ENCODE measurements at regions not wholly inside any gene's neighbourhood (a gene's known extent, or its start where the extent isn't known, plus 50 kb on each side); places are given as distances from the start of the nearest gene placed in this dataset.

DNA sequence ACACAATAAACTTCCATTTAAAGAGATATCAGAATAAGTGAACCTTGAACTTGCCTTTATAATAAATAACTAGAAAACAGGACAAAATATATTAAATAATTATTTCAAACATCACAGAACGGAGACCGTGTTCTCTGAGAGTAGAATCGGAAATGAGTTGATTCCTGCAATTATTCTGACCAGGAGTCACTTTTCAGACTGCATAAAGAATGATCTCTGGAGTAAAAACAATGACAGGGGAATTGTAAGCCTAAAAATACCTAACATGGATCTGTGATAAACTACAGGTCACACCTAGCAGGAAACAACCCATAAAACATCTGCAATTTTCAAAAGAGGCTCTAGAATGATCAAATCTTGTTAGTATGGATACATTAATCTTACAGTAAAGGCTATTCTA is 577.5 kb upstream of the SORCS1 start:
- no peaks in the 10 kb centered on the region for H3K27me3 ChIP-seq (replicated peaks; ENCODE audit: control insufficient read depth, insufficient read depth, low read length)

DNA sequence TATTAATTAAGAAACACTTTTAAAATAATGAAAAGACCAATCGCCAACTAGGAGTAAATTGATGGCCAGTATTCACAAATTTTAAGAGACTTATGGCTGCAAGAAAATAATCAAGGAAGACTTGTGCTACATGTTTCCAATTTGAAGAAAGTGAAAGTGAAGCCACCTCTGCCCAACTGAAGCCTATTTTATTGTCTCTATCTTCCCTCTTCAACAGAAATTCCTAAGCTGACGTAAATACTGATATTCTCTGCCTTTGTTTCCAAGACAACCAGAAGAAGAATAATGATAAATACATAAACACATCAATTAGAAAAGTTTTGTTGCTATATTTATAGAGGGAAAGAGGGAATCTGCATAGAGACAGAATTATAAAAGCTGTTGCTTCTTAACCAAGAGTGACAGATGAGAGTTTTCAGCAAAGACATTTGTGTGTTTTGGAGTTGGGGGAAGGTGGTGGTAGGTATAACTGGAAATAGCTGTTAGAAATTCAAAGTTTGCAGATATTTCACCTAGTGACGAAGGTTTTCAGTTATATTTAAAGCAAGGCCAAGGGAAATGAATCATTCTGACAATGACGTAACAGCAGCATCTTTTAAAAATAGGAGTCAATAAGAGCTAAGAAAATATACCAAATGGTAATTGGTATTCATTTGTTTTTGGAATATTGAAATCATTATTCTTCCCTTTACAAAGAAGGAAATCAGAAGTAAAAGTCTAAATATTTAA is 576.6 kb upstream of the SORCS1 start:
- TF ChIP-seq, protein P1, sequence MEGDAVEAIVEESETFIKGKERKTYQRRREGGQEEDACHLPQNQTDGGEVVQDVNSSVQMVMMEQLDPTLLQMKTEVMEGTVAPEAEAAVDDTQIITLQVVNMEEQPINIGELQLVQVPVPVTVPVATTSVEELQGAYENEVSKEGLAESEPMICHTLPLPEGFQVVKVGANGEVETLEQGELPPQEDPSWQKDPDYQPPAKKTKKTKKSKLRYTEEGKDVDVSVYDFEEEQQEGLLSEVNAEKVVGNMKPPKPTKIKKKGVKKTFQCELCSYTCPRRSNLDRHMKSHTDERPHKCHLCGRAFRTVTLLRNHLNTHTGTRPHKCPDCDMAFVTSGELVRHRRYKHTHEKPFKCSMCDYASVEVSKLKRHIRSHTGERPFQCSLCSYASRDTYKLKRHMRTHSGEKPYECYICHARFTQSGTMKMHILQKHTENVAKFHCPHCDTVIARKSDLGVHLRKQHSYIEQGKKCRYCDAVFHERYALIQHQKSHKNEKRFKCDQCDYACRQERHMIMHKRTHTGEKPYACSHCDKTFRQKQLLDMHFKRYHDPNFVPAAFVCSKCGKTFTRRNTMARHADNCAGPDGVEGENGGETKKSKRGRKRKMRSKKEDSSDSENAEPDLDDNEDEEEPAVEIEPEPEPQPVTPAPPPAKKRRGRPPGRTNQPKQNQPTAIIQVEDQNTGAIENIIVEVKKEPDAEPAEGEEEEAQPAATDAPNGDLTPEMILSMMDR (IDR thresholded peaks at IDR 0.05; ENCODE audit: insufficient read depth, low read length, poor library complexity, severe bottlenecking): no peak
- Histone ChIP-seq H3K36me3 (ENCODE audit: control insufficient read depth, insufficient read depth, low read length) (no peaks in the 10 kb centered on the region), H3K27me3 (replicated peaks; ENCODE audit: control insufficient read depth, insufficient read depth, low read length) (no peaks in the 10 kb centered on the region), H3K4me3 (replicated peaks; ENCODE audit: low read depth, low read length) (peak overlapping the region; percentile 5; the same call in 1 of the 2 replicates)
- DNase-seq (ENCODE audit: extremely low read depth, insufficient read length): no peak

More for the DNA sequence above, 577.5 kb upstream of the SORCS1 start:
- no peaks in the 10 kb centered on the region for H3K36me3 ChIP-seq (ENCODE audit: control insufficient read depth, insufficient read depth, low read length)
- H3K4me3 ChIP-seq (replicated peaks; ENCODE audit: low read depth, low read length): no peak overlapping the region
- TF ChIP-seq, protein P1 (IDR thresholded peaks at IDR 0.05; ENCODE audit: insufficient read depth, low read length, poor library complexity, severe bottlenecking): no peak
- DNase-seq (ENCODE audit: extremely low read depth, insufficient read length): no peak

DNA sequence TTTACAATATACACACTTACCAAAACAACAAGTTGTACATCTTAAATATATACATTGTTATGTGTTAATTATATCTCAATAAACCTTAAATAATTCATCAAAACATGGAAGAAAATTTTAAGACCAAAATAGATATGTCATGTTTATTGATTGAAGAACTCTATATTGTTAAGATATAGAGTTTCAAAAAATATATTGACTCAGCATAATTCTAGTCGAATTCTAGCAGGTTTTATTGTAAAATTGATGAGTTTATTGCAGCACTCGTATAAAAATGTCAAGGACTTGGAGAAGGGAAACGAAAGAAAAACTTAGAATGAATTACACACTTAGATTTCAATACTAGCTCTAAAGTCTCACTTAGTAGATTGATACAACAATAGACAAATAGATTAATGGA is 575.4 kb upstream of the SORCS1 start:
- no peak overlapping the region for H3K4me3 ChIP-seq (replicated peaks; ENCODE audit: low read depth, low read length)
- DNase-seq (ENCODE audit: extremely low read depth, insufficient read length): no peak
- H3K36me3 ChIP-seq (ENCODE audit: control insufficient read depth, insufficient read depth, low read length): no peaks in the 10 kb centered on the region
- no peaks in the 10 kb centered on the region for H3K27me3 ChIP-seq (replicated peaks; ENCODE audit: control insufficient read depth, insufficient read depth, low read length)
- TF ChIP-seq, protein P1 (IDR thresholded peaks at IDR 0.05; ENCODE audit: insufficient read depth, low read length, poor library complexity, severe bottlenecking): no peak

DNA sequence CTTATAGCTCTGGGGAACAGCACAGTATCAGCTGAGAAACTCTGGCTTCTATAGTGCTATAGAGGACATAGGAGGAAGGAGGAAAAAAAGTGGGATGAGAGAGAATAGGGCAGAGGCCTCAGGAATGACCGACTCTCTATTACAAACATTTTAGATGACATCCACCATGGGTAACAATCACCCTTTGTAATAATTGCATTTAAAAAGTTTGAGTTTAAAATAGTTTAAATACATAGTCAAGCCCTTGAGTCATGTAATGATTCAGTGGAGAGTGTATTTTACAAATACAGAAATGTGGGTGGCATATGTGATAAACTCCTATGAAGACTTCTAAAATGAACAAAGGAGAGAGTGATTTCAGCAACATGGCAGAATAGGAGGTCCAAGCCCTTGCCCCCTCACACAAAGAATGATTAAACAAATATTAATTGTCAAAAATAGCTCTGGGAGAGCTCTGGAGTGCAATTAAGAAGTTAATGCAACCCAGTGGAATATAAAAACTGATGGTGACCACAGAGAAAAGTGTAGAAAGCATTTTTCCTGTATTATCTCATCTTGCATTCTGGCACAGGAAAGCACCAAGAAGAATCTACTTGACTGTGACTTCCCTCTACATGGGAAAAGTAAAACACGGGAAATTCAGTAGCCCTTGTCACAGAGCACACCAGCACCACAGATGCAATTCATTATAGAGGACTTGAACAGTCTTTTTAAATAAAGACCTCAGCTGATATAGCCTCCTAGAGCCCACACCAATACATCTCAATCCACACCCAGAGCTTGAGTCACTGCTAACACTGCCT is 569.0 kb upstream of the SORCS1 start:
- no peak overlapping the region for H3K4me3 ChIP-seq (replicated peaks; ENCODE audit: low read depth, low read length)
- TF ChIP-seq, protein P1 (IDR thresholded peaks at IDR 0.05; ENCODE audit: insufficient read depth, low read length, poor library complexity, severe bottlenecking): no peak
- no peaks in the 10 kb centered on the region for H3K36me3 ChIP-seq (ENCODE audit: control insufficient read depth, insufficient read depth, low read length)
- H3K27me3 ChIP-seq (replicated peaks; ENCODE audit: control insufficient read depth, insufficient read depth, low read length): no peaks in the 10 kb centered on the region
- DNase-seq (ENCODE audit: extremely low read depth, insufficient read length): no peak

DNA sequence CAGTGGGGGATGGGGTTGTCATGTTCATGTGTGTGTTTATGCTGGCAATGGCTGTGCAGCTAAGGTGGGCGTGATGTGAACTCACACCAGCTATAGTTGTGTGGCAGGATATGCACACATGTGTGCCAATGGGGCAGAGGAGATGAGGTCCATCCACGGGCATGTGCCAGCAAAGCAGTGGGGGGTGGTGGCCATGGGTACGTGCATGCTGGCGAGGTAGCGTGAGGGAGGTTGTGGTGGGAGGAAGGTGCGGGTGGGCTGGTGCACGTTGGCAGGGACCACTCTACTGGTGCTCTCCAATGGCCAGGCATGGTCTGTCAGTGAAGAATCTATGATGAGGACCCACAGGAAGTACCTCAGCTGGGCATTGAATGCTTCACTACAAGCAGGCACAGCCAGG is 567.5 kb upstream of the SORCS1 start:
- no peaks in the 10 kb centered on the region for H3K36me3 ChIP-seq (ENCODE audit: control insufficient read depth, insufficient read depth, low read length)
- DNase-seq (ENCODE audit: extremely low read depth, insufficient read length): no peak
- H3K27me3 ChIP-seq (replicated peaks; ENCODE audit: control insufficient read depth, insufficient read depth, low read length): no peaks in the 10 kb centered on the region
- H3K4me3 ChIP-seq (replicated peaks; ENCODE audit: low read depth, low read length): no peak overlapping the region
- TF ChIP-seq, protein P1 (IDR thresholded peaks at IDR 0.05; ENCODE audit: insufficient read depth, low read length, poor library complexity, severe bottlenecking): no peak

Measured in GM06990 (cell line).